DND-41 (cell line): ENCODE measurements at regions not wholly inside any gene's neighbourhood (a gene's known extent, or its start where the extent isn't known, plus 50 kb on each side); places are given as distances from the start of the nearest gene placed in this dataset.
"Not testable (repeated sequence)": the region's sequence is repeated elsewhere in the genome, so short reads cannot be mapped to it uniquely, and the experiment has no call there.

Source experiments
- ATAC-seq: fragments of 200-7000 bp; cut with Tn5 transposase; 3 replicates; pipeline ENCODE4 v1.9.1; 2021; ENCODE audit warnings: low read depth; ENCODE audit not compliant: insufficient read depth
- DNase-seq: peaks from one replicate; pipeline ENCODE4 v3.0.0-alpha.2; 2020
- H2AFZ ChIP-seq: 2 replicates; pipeline ENCODE4 v1.6.0; 2012; ENCODE audit warnings: low read depth, low read length
- H3K27ac ChIP-seq: 2 replicates; pipeline ENCODE4 v1.5.1; 2012; ENCODE audit warnings: low read length, inconsistent platforms
- H3K27me3 ChIP-seq: fragments of 200-600 bp; sonication (generic); 2 replicates; pipeline ENCODE4 v1.6.0; 2012; ENCODE audit warnings: low read length, mild to moderate bottlenecking, inconsistent platforms; ENCODE audit not compliant: insufficient read depth, poor library complexity
- H3K36me3 ChIP-seq: 2 replicates; pipeline ENCODE4 v1.5.1; 2012; ENCODE audit warnings: low read length, inconsistent platforms; ENCODE audit not compliant: insufficient read depth
- H3K4me1 ChIP-seq: 2 replicates; pipeline ENCODE4 v1.5.1; 2012; ENCODE audit warnings: mild to moderate bottlenecking, low read length; ENCODE audit not compliant: insufficient read depth
- H3K4me2 ChIP-seq: 2 replicates; pipeline ENCODE4 v1.6.0; 2012; ENCODE audit warnings: mild to moderate bottlenecking, moderate library complexity, low read length, inconsistent platforms; ENCODE audit not compliant: insufficient read depth
- H3K4me3 ChIP-seq, 2 experiments: fragments of 200-600 bp in 1 of 2; shearing (Covaris generic) in 1 of 2; 2 replicates each; pipeline ENCODE4 v1.5.1; 2012 to 2016; ENCODE audit warnings: inconsistent platforms in 2 of 2, low read length in 2 of 2, mild to moderate bottlenecking in 2 of 2, low read depth in 1 of 2, moderate library complexity in 1 of 2
- H3K79me2 ChIP-seq: 2 replicates; pipeline ENCODE4 v1.6.0; 2012; ENCODE audit warnings: low read length, inconsistent platforms; ENCODE audit not compliant: insufficient read depth
- H3K9ac ChIP-seq: 2 replicates; pipeline ENCODE4 v1.6.0; 2012; ENCODE audit warnings: low read depth, mild to moderate bottlenecking, inconsistent platforms, low read length, moderate library complexity
- H3K9me3 ChIP-seq: 2 replicates; pipeline ENCODE4 v1.5.1; 2012; ENCODE audit warnings: low read length, moderate library complexity, mild to moderate bottlenecking, inconsistent platforms; ENCODE audit not compliant: insufficient read depth, severe bottlenecking
- H4K20me1 ChIP-seq: 2 replicates; pipeline ENCODE4 v1.6.0; 2012; ENCODE audit warnings: low read length; ENCODE audit not compliant: insufficient read depth

- not testable (repeated sequence) for H3K9ac ChIP-seq, H3K9me3 ChIP-seq, H3K4me2 ChIP-seq, H3K4me3 ChIP-seq, ATAC-seq, H3K4me1 ChIP-seq, DNase-seq, H2AFZ ChIP-seq, H4K20me1 ChIP-seq, H3K36me3 ChIP-seq, H3K27me3 ChIP-seq, H3K79me2 ChIP-seq, H3K27ac ChIP-seq
Measured at GRCh38 chr2:132351668-132352067, 64.9 kb upstream of the GPR39 start.

- H2AFZ ChIP-seq, H3K4me2 ChIP-seq, H3K4me1 ChIP-seq, H3K4me3 ChIP-seq, H3K27ac ChIP-seq, H3K27me3 ChIP-seq, H3K36me3 ChIP-seq, H3K9me3 ChIP-seq, H3K9ac ChIP-seq, H3K79me2 ChIP-seq, ATAC-seq, H4K20me1 ChIP-seq, DNase-seq: not testable (repeated sequence)
Measured at GRCh38 chr2:132352481-132353001, 64.1 kb upstream of the GPR39 start.

GRCh38 chr2:132353380-132353779 is 63.2 kb upstream of the GPR39 start:
- ATAC-seq, H3K9me3 ChIP-seq, H3K27me3 ChIP-seq, H3K9ac ChIP-seq, DNase-seq, H3K4me1 ChIP-seq, H3K4me2 ChIP-seq, H3K36me3 ChIP-seq, H2AFZ ChIP-seq, H3K79me2 ChIP-seq, H4K20me1 ChIP-seq, H3K27ac ChIP-seq, H3K4me3 ChIP-seq: not testable (repeated sequence)

GRCh38 chr2:132360964-132361363 is 55.6 kb upstream of the GPR39 start:
- not testable (repeated sequence) for H3K4me1 ChIP-seq, H3K9ac ChIP-seq, ATAC-seq

GRCh38 chr2:132361498-132361897 is 55.1 kb upstream of the GPR39 start:
- H3K27me3 ChIP-seq, H3K36me3 ChIP-seq, H3K4me2 ChIP-seq, DNase-seq, H3K9me3 ChIP-seq, H4K20me1 ChIP-seq, H3K4me3 ChIP-seq, H3K27ac ChIP-seq, H3K4me1 ChIP-seq, H3K9ac ChIP-seq, H2AFZ ChIP-seq, ATAC-seq, H3K79me2 ChIP-seq: not testable (repeated sequence)

More at GRCh38 chr2:132360964-132361363, 55.6 kb upstream of the GPR39 start:
- not testable (repeated sequence) for DNase-seq, H4K20me1 ChIP-seq, H3K4me3 ChIP-seq, H3K79me2 ChIP-seq, H3K9me3 ChIP-seq, H2AFZ ChIP-seq, H3K4me2 ChIP-seq, H3K27ac ChIP-seq, H3K27me3 ChIP-seq, H3K36me3 ChIP-seq

- not testable (repeated sequence) for H3K4me3 ChIP-seq, H3K79me2 ChIP-seq, H3K9ac ChIP-seq, DNase-seq, H2AFZ ChIP-seq, H4K20me1 ChIP-seq, H3K27ac ChIP-seq, H3K9me3 ChIP-seq, ATAC-seq, H3K36me3 ChIP-seq, H3K4me1 ChIP-seq, H3K4me2 ChIP-seq, H3K27me3 ChIP-seq
Measured at GRCh38 chr2:132363352-132363751, 53.3 kb upstream of the GPR39 start.

GRCh38 chr2:132365963-132366362 is 50.6 kb upstream of the GPR39 start:
- H3K4me3 ChIP-seq, H3K27me3 ChIP-seq, H3K9ac ChIP-seq, H4K20me1 ChIP-seq, H3K36me3 ChIP-seq, DNase-seq, H3K4me2 ChIP-seq, H3K79me2 ChIP-seq, H3K27ac ChIP-seq, H3K4me1 ChIP-seq, ATAC-seq, H2AFZ ChIP-seq, H3K9me3 ChIP-seq: not testable (repeated sequence)
